Stimulated activated CD4-positive, alpha-beta T cell treated with anti-CD3 and anti-CD28 coated beads, Interleukin-2, amount 100 ng/mL, for 24 hours (primary cell): ENCODE measurements at regions not wholly inside any gene's neighbourhood (a gene's known extent, or its start where the extent isn't known, plus 50 kb on each side); places are given as distances from the start of the nearest gene placed in this dataset.
"Not testable (repeated sequence)": the region's sequence is repeated elsewhere in the genome, so short reads cannot be mapped to it uniquely, and the experiment has no call there.

Experiments
- DNase-seq, 2 donors: peaks; one replicate each; pipeline ENCODE4 v3.0.0-alpha.2; 2020

- no peak for DNase-seq
Observed at GRCh38 chr13:62377838-62378237, 962.2 kb upstream of the PCDH20 start.

- no peak for DNase-seq
Observed at GRCh38 chr13:62375653-62376052, 960.0 kb upstream of the PCDH20 start.

- no peak for DNase-seq
Observed at GRCh38 chr13:62371737-62372136, 956.1 kb upstream of the PCDH20 start.

GRCh38 chr13:62367971-62368370, 952.3 kb upstream of the PCDH20 start:
- not testable (repeated sequence) for DNase-seq

DNA sequence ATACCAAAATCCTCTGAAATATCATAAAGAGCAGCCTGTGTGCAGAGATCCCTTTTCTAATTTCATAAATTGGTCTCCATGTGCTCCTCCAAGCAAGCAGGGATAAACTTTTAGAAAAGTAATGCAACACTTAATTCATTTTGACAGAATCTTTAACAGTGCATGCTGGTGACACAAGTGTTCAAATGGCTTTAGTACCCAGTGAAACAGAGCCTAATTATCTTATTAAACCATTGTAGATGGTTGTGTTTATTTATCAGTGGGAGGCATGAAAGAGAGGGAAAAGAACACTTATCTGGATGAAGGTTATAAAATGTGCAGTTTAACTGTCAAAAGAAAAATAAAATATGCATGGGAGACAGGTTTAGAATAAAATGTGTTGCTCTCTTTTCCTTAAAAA, 945.0 kb upstream of the PCDH20 start:
- DNase-seq, result no peak

GRCh38 chr13:62358646-62358932, 942.9 kb upstream of the PCDH20 start:
- DNase-seq, result no peak

- no peak for DNase-seq
Observed at GRCh38 chr13:62357887-62358645, 942.4 kb upstream of the PCDH20 start.

GRCh38 chr13:62356977-62357376, 941.3 kb upstream of the PCDH20 start:
- no peak for DNase-seq

DNA sequence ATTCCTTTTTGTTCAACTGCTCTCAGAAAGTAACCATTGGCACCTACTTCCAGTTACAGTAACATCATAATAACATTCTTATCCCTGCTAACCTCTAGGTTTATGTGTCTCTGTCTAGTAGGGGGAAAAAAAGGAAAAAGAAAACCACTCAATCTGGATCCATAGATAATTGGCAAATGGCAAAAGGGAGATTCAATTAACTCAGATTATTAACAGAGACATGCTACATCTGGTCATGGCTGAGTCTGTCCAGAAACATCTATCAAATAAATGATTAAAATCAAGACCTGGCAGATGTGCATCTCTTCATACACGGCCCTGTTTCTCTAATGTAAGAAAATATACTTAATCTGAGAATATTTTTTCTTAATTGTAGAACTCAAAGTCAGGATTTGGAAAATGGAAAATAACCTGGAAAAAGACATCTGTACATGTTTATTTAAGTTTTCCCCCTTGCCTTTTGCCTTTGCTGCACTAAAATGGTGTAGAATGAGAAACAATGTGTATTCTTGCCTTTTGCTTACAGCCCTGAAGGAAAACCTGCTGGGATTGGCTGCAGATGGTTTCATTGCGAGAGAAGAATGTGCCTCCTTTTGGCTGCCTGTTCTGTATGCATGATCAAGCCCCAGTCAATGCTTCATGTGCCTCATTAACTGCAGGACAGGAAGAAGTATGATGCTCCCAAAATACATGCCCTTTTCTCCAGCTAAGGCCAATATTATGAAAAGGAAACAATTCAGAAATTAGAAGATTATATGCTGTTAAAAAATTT, 921.6 kb upstream of the PCDH20 start:
- no peak for DNase-seq

GRCh38 chr13:62336507-62336906, 920.9 kb upstream of the PCDH20 start:
- no peak for DNase-seq

- DNase-seq, result no peak
Observed at GRCh38 chr13:62333466-62333865, 917.8 kb upstream of the PCDH20 start.

DNA sequence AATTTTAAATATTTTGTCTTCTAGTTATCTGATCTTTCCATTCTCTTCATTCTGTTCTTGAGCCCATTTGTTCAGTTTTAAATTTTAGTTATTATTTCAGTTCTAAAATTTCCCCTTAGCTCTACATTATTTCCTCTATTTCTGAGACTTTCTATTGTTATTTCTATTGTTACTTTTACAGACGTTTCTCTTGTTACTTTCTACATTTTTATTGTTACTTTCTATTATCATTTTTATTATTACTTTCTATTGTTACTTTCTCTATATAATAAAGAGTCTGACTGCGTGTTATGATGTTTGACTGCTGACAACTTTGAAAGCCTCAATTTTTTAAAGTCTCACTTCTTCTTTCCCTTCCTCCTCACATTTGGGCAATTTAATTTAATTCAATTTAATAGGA, 915.7 kb upstream of the PCDH20 start:
- DNase-seq, result no peak

DNA sequence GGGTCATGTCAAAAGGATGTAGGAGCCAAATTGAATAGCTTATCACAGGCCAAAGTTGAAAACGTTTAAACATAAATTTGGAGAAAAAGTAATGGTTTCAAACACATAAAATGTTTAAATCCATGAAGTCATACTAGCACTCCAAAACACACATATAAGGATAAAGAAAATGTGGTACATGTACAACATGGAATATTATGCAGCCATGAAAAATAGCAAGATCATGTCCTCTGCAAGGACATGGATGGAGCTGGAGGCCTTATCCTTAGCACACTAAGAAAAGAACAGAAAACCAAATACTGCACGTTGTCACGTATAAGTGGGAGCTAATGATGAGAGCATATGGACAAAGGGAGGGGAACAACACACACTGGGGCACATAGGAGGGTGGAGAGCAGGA, 911.7 kb upstream of the PCDH20 start:
- no peak for DNase-seq

DNA sequence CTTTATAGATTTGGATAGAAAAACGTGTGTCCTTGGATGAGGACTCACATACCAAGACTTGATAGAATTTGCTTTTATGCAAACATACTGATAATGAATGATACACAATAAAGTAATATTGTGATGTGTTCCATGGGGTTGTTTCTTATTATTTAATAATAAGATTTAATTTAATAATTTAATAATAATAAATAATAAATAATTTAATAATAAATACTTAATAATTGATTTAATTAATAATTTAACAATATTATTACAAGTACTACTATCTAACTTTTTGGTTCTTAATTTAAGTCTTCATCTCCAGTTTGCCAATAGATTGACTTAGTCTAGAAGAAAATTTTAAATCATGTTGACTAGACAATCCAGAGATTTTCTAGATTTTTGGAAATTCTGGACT, 909.2 kb upstream of the PCDH20 start:
- no peak for DNase-seq

GRCh38 chr13:62321895-62322294, 906.2 kb upstream of the PCDH20 start:
- no peak for DNase-seq

- no peak for DNase-seq
Observed at GRCh38 chr13:62321139-62321538, 905.5 kb upstream of the PCDH20 start.

GRCh38 chr13:62320129-62321108, 904.8 kb upstream of the PCDH20 start:
- no peak for DNase-seq

- DNase-seq, result no peak
Observed at GRCh38 chr13:62309904-62310303, 894.3 kb upstream of the PCDH20 start.

GRCh38 chr13:62305756-62306155, 890.1 kb upstream of the PCDH20 start:
- no peak for DNase-seq

- DNase-seq, result no peak
Observed at GRCh38 chr13:62302341-62302740, 886.7 kb upstream of the PCDH20 start.

GRCh38 chr13:62299988-62300387, 884.3 kb upstream of the PCDH20 start:
- no peak for DNase-seq

DNA sequence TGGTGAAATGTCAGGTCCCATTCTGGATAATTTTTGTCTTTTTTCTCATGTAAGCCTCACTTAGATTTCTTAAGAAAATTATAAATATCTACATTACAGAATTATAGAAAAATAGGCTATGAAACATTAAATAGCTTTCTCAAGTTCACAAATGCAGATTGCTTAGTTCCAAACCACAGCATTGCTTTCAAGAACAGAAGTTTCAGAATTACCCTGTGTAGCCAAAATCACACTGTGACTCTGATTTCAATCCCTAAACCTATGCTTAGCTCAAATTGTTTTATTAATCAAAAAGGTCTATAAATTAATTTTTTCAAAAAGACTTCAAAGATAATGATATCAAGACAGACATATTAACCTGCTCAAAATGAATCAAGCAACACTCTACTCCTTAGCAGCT, 881.2 kb upstream of the PCDH20 start:
- DNase-seq, result no peak

GRCh38 chr13:62294244-62294643, 878.6 kb upstream of the PCDH20 start:
- no peak for DNase-seq
